ENCODE measurements at regions not wholly inside any gene's neighbourhood (a gene's known extent, or its start where the extent isn't known, plus 50 kb on each side); places are given as distances from the start of the nearest gene placed in this dataset.

GRCh38 chr3:87800516-87800915, 258.3 kb downstream of the CGGBP1 start:
- DNase-seq (ENCODE audit: low read depth) = no peak
- H3K4me3 ChIP-seq (ENCODE audit: control insufficient read depth, low read depth, low read length) = no peak overlapping the region
- no peak for TF ChIP-seq CTCF (conservative IDR thresholded peaks at IDR 0.05; ENCODE audit: control insufficient read depth, insufficient read depth, low read depth, low read length)

GRCh38 chr3:87798567-87798947, 260.2 kb downstream of the CGGBP1 start:
- H3K4me3 ChIP-seq (ENCODE audit: control insufficient read depth, low read depth, low read length) = no peak overlapping the region
- DNase-seq (ENCODE audit: low read depth) = peak; percentile 10
- TF ChIP-seq CTCF (conservative IDR thresholded peaks at IDR 0.05; ENCODE audit: control insufficient read depth, insufficient read depth, low read depth, low read length) = no peak

DNA sequence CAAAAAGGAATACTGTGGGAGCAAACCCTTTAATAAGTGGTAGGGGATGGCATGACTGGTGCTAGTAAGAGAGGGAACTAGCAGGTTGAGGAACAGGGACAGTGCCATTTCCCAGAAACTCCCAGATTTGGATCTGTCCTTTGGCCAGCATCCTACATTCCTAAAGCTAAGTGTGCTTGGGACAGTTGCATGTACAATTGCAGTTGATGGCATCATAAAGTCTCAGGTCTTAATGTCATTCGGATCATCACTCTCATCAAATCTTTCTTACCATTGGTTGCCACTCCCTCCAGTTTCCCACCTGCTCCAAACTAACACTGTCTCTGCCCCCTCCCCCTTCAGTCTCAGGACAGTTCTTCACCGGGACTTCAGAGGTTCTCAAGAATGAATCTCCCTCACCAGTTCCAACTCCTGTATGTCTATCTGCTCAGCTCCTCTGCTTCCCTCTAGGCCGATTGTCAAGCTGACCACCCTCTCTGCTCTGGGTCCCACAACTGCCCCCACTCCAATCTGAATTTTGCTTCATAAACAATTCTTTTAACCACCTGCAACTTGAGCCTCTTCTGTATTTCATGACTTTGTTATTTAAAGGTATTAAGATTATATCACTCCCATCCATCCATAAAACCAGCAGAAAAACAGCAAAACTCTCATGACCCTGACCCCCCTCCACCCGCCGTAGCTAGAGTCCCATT, 260.8 kb downstream of the CGGBP1 start:
- TF ChIP-seq CTCF (conservative IDR thresholded peaks at IDR 0.05; ENCODE audit: control insufficient read depth, insufficient read depth, low read depth, low read length) = no peak
- DNase-seq (ENCODE audit: low read depth) = no peak
- no peak overlapping the region for H3K4me3 ChIP-seq (ENCODE audit: control insufficient read depth, low read depth, low read length)

DNA sequence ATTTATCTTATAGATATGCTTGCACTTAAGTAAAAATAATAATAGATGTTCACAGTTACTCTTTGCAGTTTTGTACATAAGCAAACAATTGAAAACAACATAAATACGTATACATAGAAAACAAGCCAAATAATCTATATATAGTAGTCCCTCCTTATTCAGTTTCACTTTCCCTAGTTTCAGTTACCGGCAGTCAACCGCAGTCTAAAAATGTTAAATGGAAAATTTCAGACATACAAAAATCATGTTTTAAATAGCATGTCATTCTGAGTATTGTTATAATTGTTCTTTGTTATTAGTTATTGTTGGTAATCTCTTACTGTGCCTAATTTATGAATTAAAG, 262.0 kb downstream of the CGGBP1 start:
- no peak overlapping the region for H3K4me3 ChIP-seq (ENCODE audit: control insufficient read depth, low read depth, low read length)
- no peak for DNase-seq (ENCODE audit: low read depth)
- no peak for TF ChIP-seq CTCF (conservative IDR thresholded peaks at IDR 0.05; ENCODE audit: control insufficient read depth, insufficient read depth, low read depth, low read length)

- no peak overlapping the region for H3K4me3 ChIP-seq (ENCODE audit: control insufficient read depth, low read depth, low read length)
- DNase-seq (ENCODE audit: low read depth) = no peak
- no peak for TF ChIP-seq CTCF (conservative IDR thresholded peaks at IDR 0.05; ENCODE audit: control insufficient read depth, insufficient read depth, low read depth, low read length)
Measured at GRCh38 chr3:87796137-87796842, 262.5 kb downstream of the CGGBP1 start.

- no peak for DNase-seq (ENCODE audit: low read depth)
- no peak overlapping the region for H3K4me3 ChIP-seq (ENCODE audit: control insufficient read depth, low read depth, low read length)
- no peak for TF ChIP-seq CTCF (conservative IDR thresholded peaks at IDR 0.05; ENCODE audit: control insufficient read depth, insufficient read depth, low read depth, low read length)
Measured at GRCh38 chr3:87795701-87796100, 263.1 kb downstream of the CGGBP1 start.
